D721Med (cell line): ENCODE measurements at regions not wholly inside any gene's neighbourhood (a gene's known extent, or its start where the extent isn't known, plus 50 kb on each side); places are given as distances from the start of the nearest gene placed in this dataset.

Experiments
- DNase-seq: peaks from one replicate; pipeline ENCODE4 v3.0.0; 2011; ENCODE audit warnings: low spot score; ENCODE audit not compliant: insufficient read length
- FAIRE-seq: peaks from 2 replicates; lab custom pipeline; 2011; peaks lifted over from hg19 to GRCh38; lab: Jason Lieb, UNC
- TF ChIP-seq, protein P1 (sequence below): IDR thresholded peaks from 2 replicates; pipeline ENCODE4 v1.5.1; 2012; ENCODE audit warnings: mild to moderate bottlenecking, control low read depth; ENCODE audit not compliant: insufficient read depth; ENCODE audit errors: missing control alignments

DNA sequence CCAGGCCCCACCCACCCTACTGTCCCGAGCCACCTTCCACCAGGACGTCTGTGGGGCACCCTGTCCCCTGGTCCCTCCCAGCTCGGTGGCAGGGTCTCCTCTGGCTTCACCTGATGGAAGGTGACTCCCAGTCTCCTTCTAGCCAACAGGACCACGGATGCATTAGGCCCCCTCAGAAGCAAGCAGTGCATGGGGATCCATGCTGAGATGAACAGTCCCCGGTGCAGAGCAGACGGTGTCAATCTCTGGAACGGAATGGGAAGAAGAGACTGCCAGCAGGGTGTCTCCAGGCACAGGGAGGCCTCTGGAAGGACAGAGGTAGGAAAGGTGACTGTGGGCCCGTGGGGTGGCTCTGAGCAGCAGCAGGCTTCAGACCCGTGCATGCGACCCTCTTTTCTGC, 65.2 kb upstream of the FZD7 start:
- DNase-seq: no peak
- FAIRE-seq: no peak
- TF ChIP-seq, protein P1, sequence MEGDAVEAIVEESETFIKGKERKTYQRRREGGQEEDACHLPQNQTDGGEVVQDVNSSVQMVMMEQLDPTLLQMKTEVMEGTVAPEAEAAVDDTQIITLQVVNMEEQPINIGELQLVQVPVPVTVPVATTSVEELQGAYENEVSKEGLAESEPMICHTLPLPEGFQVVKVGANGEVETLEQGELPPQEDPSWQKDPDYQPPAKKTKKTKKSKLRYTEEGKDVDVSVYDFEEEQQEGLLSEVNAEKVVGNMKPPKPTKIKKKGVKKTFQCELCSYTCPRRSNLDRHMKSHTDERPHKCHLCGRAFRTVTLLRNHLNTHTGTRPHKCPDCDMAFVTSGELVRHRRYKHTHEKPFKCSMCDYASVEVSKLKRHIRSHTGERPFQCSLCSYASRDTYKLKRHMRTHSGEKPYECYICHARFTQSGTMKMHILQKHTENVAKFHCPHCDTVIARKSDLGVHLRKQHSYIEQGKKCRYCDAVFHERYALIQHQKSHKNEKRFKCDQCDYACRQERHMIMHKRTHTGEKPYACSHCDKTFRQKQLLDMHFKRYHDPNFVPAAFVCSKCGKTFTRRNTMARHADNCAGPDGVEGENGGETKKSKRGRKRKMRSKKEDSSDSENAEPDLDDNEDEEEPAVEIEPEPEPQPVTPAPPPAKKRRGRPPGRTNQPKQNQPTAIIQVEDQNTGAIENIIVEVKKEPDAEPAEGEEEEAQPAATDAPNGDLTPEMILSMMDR: no peak

- DNase-seq (peak; percentile 64), FAIRE-seq (no peak)
- TF ChIP-seq, protein P1: no peak
These were observed 64.3 kb upstream of the FZD7 start for GRCh38 chr2:201969241-201969937.

- DNase-seq: no peak
These were observed 63.5 kb upstream of the FZD7 start for GRCh38 chr2:201969938-201970785.

DNA sequence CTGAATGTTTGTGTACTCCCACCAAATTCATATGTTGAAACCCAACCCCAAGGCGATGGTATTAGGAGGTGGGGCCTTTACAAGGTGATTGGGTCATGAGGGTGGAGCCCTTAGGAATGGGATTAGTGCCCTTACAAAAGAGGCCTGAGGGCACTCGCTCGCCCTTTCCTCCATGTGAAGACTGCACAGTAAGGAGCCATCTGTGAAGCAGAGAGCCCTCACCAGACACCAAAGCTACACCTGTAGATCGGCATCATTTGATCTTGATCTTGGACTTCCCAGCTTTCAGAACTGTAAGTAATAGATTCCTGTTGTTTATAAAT, 62.9 kb upstream of the FZD7 start:
- TF ChIP-seq, protein P1: no peak
- FAIRE-seq: no peak
- no peak for DNase-seq

More at GRCh38 chr2:201969938-201970785, 63.5 kb upstream of the FZD7 start:
- TF ChIP-seq, protein P1: no peak
- no peak for FAIRE-seq

DNA sequence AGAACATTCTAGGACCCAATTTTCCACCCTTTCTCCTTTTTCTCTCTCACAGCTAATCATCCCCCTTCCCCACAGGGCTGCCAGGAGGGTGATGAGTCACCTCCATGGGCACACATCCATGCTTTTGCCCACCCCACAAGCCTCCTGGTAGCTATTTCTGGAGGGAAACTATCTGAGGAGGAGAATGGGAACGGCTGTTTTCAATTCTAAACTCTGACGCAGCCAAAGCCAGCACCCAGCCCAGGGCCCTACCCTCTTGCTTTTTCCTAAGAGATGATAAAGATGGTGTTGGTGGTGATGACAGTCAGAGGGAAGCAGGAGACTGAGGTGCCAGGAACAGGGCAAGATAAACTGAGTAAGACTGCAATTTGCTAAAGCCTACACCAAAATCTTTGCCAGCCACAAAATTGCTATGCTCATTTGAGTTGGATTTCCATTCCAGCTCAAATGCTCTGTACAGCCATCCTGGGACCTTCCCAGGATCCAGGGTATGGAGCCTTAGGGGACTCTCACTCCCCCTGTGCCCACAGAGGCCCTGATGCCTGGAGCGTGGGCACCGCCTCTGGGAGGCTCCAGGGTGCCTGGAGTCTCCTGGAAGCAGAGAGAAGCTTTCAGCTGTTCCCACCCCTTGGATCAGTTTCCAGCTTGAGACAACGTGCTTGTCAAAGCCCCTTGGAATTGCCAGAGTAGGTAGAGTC, 62.0 kb upstream of the FZD7 start:
- FAIRE-seq (no peak), DNase-seq (no peak)

GRCh38 chr2:201972621-201973255, 60.9 kb upstream of the FZD7 start:
- TF ChIP-seq, protein P1: no peak
- DNase-seq (no peak), FAIRE-seq (no peak)

More for the DNA sequence above, 62.0 kb upstream of the FZD7 start:
- TF ChIP-seq, protein P1: no peak
